SK-N-SH (cell line): ENCODE measurements at regions not wholly inside any gene's neighbourhood (a gene's known extent, or its start where the extent isn't known, plus 50 kb on each side); places are given as distances from the start of the nearest gene placed in this dataset.

ENCODE experiments used
- CTCF ChIA-PET: fragments of 300-600, 350-600 bp; formaldehyde crosslinking; extraction: SDS; loops from one replicate; lab custom pipeline; 2021; lab: Yijun Ruan, JAX
- POLR2A ChIA-PET: fragments of 350-600 bp; sonication (Branson Sonifier 250); formaldehyde crosslinking; extraction: SDS; loops from one replicate; lab custom pipeline; 2020; ENCODE audit warnings: antibody characterized with exemption, inconsistent platforms; lab: Yijun Ruan, JAX
- DNase-seq: peaks from one replicate; pipeline ENCODE4 v3.0.0; 2012
- H2AFZ ChIP-seq: fragments of 200-600 bp; sonication (generic); 2 replicates; pipeline ENCODE4 v1.8.1; 2016; ENCODE audit warnings: antibody characterized with exemption, mild to moderate bottlenecking, low read depth
- H3F3A ChIP-seq: fragments of 200-600 bp; sonication (generic); replicated peaks from 2 replicates; pipeline ENCODE3; 2016; ENCODE audit warnings: antibody characterized with exemption, mild to moderate bottlenecking; ENCODE audit not compliant: insufficient read depth
- H3K27ac ChIP-seq, 2 experiments: fragments of 200-500 bp in 1 of 2; fragments of 200-600 bp in 1 of 2; sonication (Bioruptor generic) in 1 of 2; sonication (generic), shearing (Covaris generic) in 1 of 2; 2 replicates each; pipeline versions ENCODE4 v1.5.1 to v1.6.1; 2014 to 2016; ENCODE audit warnings: low read depth in 2 of 2, inconsistent platforms in 1 of 2, low read length in 1 of 2, mild to moderate bottlenecking in 1 of 2, mixed read lengths in 1 of 2
- H3K27me3 ChIP-seq: fragments of 200-600 bp; sonication (generic), shearing (Covaris generic); 2 replicates; pipeline ENCODE4 v1.6.1; 2016; ENCODE audit warnings: mixed run types; ENCODE audit not compliant: insufficient read depth
- H3K36me3 ChIP-seq, 2 experiments: fragments of 200-500 bp in 1 of 2; fragments of 200-600 bp in 1 of 2; sonication (Bioruptor generic) in 1 of 2; sonication (generic) in 1 of 2; replicated peaks in 1 of 2; 2 replicates each; pipeline versions ENCODE3 to v1.5.1; 2014 to 2016; ENCODE audit warnings: low read length in 1 of 2, mild to moderate bottlenecking in 1 of 2; ENCODE audit not compliant: insufficient read depth in 2 of 2, control insufficient read depth in 1 of 2
- H3K4me1 ChIP-seq, 2 experiments: fragments of 200-500 bp in 1 of 2; fragments of 200-600 bp in 1 of 2; sonication (Bioruptor generic) in 1 of 2; sonication (generic), shearing (Covaris generic) in 1 of 2; 2 replicates each; pipeline versions ENCODE4 v1.5.1 to v1.6.1; 2014 to 2016; ENCODE audit warnings: low read depth in 1 of 2, low read length in 1 of 2, mixed run types in 1 of 2; ENCODE audit not compliant: insufficient read depth in 2 of 2, control insufficient read depth in 1 of 2
- H3K4me2 ChIP-seq: fragments of 200-600 bp; sonication (generic), shearing (Covaris generic); 2 replicates; pipeline ENCODE4 v1.6.1; 2017; ENCODE audit warnings: mixed run types
- H3K4me3 ChIP-seq, 2 experiments: fragments of 200-500 bp in 1 of 2; fragments of 200-600 bp in 1 of 2; sonication (Bioruptor generic) in 1 of 2; sonication (generic), shearing (Covaris generic) in 1 of 2; 2 replicates each; pipeline versions ENCODE4 v1.5.1 to v1.8.1; 2014 to 2016; ENCODE audit warnings: low read depth in 2 of 2, inconsistent platforms in 1 of 2, low read length in 1 of 2, mild to moderate bottlenecking in 1 of 2, mixed read lengths in 1 of 2, moderate library complexity in 1 of 2
- H3K79me2 ChIP-seq: fragments of 200-600 bp; sonication (generic); 2 replicates; pipeline ENCODE4 v1.8.1; 2017; ENCODE audit warnings: mild to moderate bottlenecking; ENCODE audit not compliant: insufficient read depth
- H3K9ac ChIP-seq: fragments of 200-600 bp; sonication (generic); 2 replicates; pipeline ENCODE4 v1.6.1; 2017; ENCODE audit warnings: mixed run types
- H3K9me2 ChIP-seq: fragments of 200-600 bp; sonication (generic); 2 replicates; pipeline ENCODE4 v1.6.1; 2017; ENCODE audit warnings: mixed run types
- H3K9me3 ChIP-seq: fragments of 200-600 bp; sonication (generic); 2 replicates; pipeline ENCODE4 v1.6.1; 2017; ENCODE audit warnings: mixed run types, mild to moderate bottlenecking, moderate library complexity
- H4K20me1 ChIP-seq: fragments of 200-600 bp; sonication (generic); 2 replicates; pipeline ENCODE4 v1.6.1; 2017; ENCODE audit warnings: mild to moderate bottlenecking, mixed run types; ENCODE audit not compliant: insufficient read depth
- CHD2 ChIP-seq: fragments of 150-350 bp; IDR thresholded peaks from 2 replicates; pipeline ENCODE4 v1.6.1; 2018; ENCODE audit warnings: low read length; ENCODE audit not compliant: partially characterized antibody
- EP300 ChIP-seq, 2 experiments: IDR thresholded peaks; 2 replicates each; pipeline versions ENCODE4 v1.4.0 to v1.6.1; 2012; ENCODE audit warnings: borderline replicate concordance in 1 of 2, low read depth in 1 of 2, low read length in 1 of 2
- GATA2 ChIP-seq: sonication (generic); formaldehyde crosslinking; IDR thresholded peaks from 2 replicates; pipeline ENCODE4 v1.5.0; 2020; ENCODE audit warnings: mild to moderate bottlenecking, missing genetic modification reagents
- JUND ChIP-seq: IDR thresholded peaks from 2 replicates; pipeline ENCODE4 v1.4.0; 2012
- NFIC ChIP-seq: IDR thresholded peaks from 2 replicates; pipeline ENCODE4 v1.4.0; 2012; ENCODE audit warnings: borderline replicate concordance
- POLR2AphosphoS5 ChIP-seq: IDR thresholded peaks from 2 replicates; pipeline ENCODE4 v1.6.1; 2012; ENCODE audit warnings: low read depth, low read length
- RFX5 ChIP-seq: IDR thresholded peaks from 2 replicates; pipeline ENCODE4 v1.6.1; 2012; ENCODE audit warnings: mild to moderate bottlenecking, improper control_type of control experiment, low read length
- TEAD4 ChIP-seq: IDR thresholded peaks from 2 replicates; pipeline ENCODE4 v1.4.0; 2012; ENCODE audit warnings: mild to moderate bottlenecking, borderline replicate concordance; ENCODE audit not compliant: insufficient read depth
- USF1 ChIP-seq: IDR thresholded peaks from 2 replicates; pipeline ENCODE4 v1.4.0; 2012; ENCODE audit warnings: low read depth, borderline replicate concordance
- ZBTB33 ChIP-seq: IDR thresholded peaks from 2 replicates; pipeline ENCODE4 v1.4.0; 2012; ENCODE audit warnings: low read depth, borderline replicate concordance
- WGBS: methylation state at CpG from one replicate; pipeline ENCODE4 v1.1.6; 2017; ENCODE audit warnings: low lambda C conversion rate; 5-methylcytosine and 5-hydroxymethylcytosine counted together

- H3K27ac ChIP-seq: no peak overlapping the region
- no peak overlapping the region for H3K4me2 ChIP-seq
- H3K9me3 ChIP-seq: peaks cover 5% of the 10 kb centered on the region; the same call in 1 of the 2 replicates
- TF ChIP-seq NFIC: no peak
- no peak for TF ChIP-seq USF1
- TF ChIP-seq GATA2 (CRISPR knock-in tag): no peak
- no peak for TF ChIP-seq EP300 (IDR thresholded peaks at IDR 0.05; ENCODE audit: borderline replicate concordance in 1 of 2, low read depth in 1 of 2, low read length in 1 of 2)
- TF ChIP-seq RFX5: no peak
- no peak for TF ChIP-seq JUND
- no peak for TF ChIP-seq POLR2AphosphoS5
- no peaks in the 10 kb centered on the region for H3K79me2 ChIP-seq
- 42% methylated on average over 5 of the region's 5 CpGs for WGBS
- CTCF ChIA-PET: no interaction called here
- peaks cover 0 to 9% of the 10 kb centered on the region in 2 experiments; a peak in 1 of 4 replicates for H3K4me1 ChIP-seq
- no peak overlapping the region for H3K4me3 ChIP-seq
- no peaks in the 10 kb centered on the region for H3K9me2 ChIP-seq
- no peak overlapping the region for H2AFZ ChIP-seq
- no peak overlapping the region for H3K9ac ChIP-seq
- no peaks in the 10 kb centered on the region for H4K20me1 ChIP-seq
- DNase-seq: no peak
- POLR2A ChIA-PET: no interaction called here
- no peaks in the 10 kb centered on the region for H3F3A ChIP-seq
- H3K36me3 ChIP-seq: no peaks in the 10 kb centered on the region
- no peaks in the 10 kb centered on the region for H3K27me3 ChIP-seq
Measured at GRCh38 chr22:27663812-27664211, 137.7 kb downstream of the MN1 start.

- Histone ChIP-seq H3K9ac (no peak overlapping the region), H3K4me3 (no peak overlapping the region), H3K4me2 (no peak overlapping the region), H3K27ac (no peak overlapping the region), H3K36me3 (no peaks in the 10 kb centered on the region), H3K9me2 (no peaks in the 10 kb centered on the region), H3K27me3 (no peaks in the 10 kb centered on the region), H2AFZ (no peak overlapping the region), H3K4me1 (peaks cover 0 to 9% of the 10 kb centered on the region in 2 experiments; a peak in 1 of 4 replicates), H3K9me3 (peaks cover 5% of the 10 kb centered on the region; the same call in 1 of the 2 replicates), H3K79me2 (no peaks in the 10 kb centered on the region), H4K20me1 (no peaks in the 10 kb centered on the region), H3F3A (no peaks in the 10 kb centered on the region)
- no peak for DNase-seq
- ChIA-PET POLR2A (no interaction called here), CTCF (interaction anchor here (1.2 kb wide), 1 partner anchor 16 kb away, joined by 3 read pairs; no protein-coding TSS in a partner anchor)
- no peak for TF ChIP-seq NFIC
- 61% methylated on average over 4 of the region's 4 CpGs for whole genome bisulfite sequencing
Measured at GRCh38 chr22:27666272-27666997, 135.1 kb downstream of the MN1 start.

- DNase-seq: no peak
- H3K9ac ChIP-seq: no peak overlapping the region
- H3F3A ChIP-seq: no peaks in the 10 kb centered on the region
- H3K4me3 ChIP-seq: no peak overlapping the region
- no peak overlapping the region for H3K27ac ChIP-seq
- 72% methylated on average over 16 of the region's 16 CpGs for WGBS
- no peak overlapping the region for H2AFZ ChIP-seq
- CTCF ChIA-PET: interaction anchor here (0.6 to 1.2 kb wide), 3 partner anchors 13 to 1858 kb away, joined by 3 to 4 read pairs (median 3); no protein-coding TSS in a partner anchor
- no peaks in the 10 kb centered on the region for H3K79me2 ChIP-seq
- POLR2A ChIA-PET: no interaction called here
- H3K9me3 ChIP-seq: peaks cover 5% of the 10 kb centered on the region; the same call in 1 of the 2 replicates
- TF ChIP-seq CHD2 (no peak), ZBTB33 (no peak), TEAD4 (no peak)
- TF ChIP-seq, all 33 proteins: peak for 0
- no peaks in the 10 kb centered on the region for H3K27me3 ChIP-seq
- no peaks in the 10 kb centered on the region for H3K36me3 ChIP-seq
- H4K20me1 ChIP-seq: no peaks in the 10 kb centered on the region
- no peaks in the 10 kb centered on the region for H3K9me2 ChIP-seq
- peaks cover 0 to 7% of the 10 kb centered on the region in 2 experiments; a peak in 1 of 4 replicates for H3K4me1 ChIP-seq
- no peak overlapping the region for H3K4me2 ChIP-seq
Measured at GRCh38 chr22:27667121-27667843, 134.3 kb downstream of the MN1 start.
